Stimulated activated CD4-positive, alpha-beta T cell treated with anti-CD3 and anti-CD28 coated beads, TNF-alpha, amount 100 ng/mL, for 4 hours (primary cell): ENCODE measurements at regions not wholly inside any gene's neighbourhood (a gene's known extent, or its start where the extent isn't known, plus 50 kb on each side); places are given as distances from the start of the nearest gene placed in this dataset.

Experiments
- DNase-seq, 3 experiments: peaks; one replicate each; pipeline ENCODE4 v3.0.0-alpha.2; 2020; ENCODE audit warnings: low read depth in 3 of 3

DNA sequence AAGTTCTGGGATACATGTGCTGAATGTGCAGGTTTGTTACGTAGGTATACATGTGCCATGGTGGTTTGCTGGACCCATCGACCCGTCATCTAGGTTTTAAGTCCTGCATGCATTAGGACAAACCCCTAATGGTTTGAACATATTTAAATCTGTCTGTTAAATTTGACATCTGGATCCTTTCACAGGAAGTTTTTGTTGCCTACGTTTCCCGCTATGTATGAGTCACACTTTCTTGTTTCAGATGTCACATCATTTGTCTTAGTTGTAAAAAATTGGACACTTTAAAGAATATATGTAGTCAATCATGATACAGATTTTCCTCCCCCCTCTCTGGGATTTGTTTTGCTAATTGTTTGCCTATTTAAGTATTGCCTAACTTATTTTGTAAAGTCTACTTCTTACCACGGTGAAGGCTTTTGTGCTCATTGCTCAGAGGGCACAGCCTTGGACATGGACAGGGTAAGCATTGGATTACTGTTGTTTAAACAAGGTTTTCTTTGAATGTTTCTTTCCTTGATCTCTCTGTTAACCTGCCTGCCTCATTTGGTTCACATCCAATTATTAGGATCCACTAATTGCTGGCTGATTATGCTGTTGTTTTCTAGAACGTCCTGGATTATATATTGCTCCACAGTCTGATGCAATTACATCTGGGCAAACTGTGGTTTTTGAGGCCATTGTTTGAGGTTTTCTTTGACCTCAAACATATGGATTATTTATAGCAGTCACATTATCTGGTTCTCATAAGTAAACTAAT lies 1441.4 kb downstream of the AACS start:
- DNase-seq, result no peak

DNA sequence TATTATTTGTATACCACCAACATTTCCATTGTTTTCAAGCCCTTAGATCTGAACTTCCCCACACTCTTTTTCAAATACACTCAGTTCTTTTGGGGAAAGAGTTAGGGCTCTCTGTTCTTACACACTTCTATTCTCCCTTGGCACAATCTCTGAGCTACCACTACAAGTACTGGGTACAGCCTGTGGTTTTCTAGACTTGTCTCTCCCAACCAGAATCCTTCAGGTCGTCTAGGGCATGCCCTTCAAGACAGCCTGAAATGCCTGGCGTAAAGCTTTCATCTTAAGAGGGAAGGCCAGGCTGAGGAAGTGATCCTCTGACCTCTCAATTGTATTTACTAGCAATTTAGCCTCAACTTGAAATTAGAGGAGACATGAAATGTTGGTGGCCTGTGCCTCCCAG lies 1442.0 kb downstream of the AACS start:
- no peak for DNase-seq

- no peak for DNase-seq
These were observed 1444.3 kb downstream of the AACS start for GRCh38 chr12:126509572-126509971.

DNA sequence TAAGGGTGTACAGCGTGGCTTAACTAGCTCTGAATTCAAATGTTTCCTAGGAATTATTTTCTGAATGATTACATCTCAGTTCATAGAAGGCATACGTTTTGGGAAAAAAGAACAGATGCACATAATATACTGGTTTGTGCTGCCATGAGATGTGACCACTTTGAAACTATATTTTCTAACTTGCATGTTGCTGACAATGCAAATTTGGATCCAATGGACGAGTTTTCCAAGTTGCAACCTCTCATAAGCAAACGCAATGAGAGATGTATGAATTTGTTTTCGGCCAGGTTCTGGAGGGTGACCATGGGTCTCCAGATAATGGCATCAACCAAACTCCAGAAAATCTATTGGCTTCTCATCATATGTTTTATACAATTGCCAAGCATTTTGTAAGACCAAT lies 1445.4 kb downstream of the AACS start:
- DNase-seq, result no peak

DNA sequence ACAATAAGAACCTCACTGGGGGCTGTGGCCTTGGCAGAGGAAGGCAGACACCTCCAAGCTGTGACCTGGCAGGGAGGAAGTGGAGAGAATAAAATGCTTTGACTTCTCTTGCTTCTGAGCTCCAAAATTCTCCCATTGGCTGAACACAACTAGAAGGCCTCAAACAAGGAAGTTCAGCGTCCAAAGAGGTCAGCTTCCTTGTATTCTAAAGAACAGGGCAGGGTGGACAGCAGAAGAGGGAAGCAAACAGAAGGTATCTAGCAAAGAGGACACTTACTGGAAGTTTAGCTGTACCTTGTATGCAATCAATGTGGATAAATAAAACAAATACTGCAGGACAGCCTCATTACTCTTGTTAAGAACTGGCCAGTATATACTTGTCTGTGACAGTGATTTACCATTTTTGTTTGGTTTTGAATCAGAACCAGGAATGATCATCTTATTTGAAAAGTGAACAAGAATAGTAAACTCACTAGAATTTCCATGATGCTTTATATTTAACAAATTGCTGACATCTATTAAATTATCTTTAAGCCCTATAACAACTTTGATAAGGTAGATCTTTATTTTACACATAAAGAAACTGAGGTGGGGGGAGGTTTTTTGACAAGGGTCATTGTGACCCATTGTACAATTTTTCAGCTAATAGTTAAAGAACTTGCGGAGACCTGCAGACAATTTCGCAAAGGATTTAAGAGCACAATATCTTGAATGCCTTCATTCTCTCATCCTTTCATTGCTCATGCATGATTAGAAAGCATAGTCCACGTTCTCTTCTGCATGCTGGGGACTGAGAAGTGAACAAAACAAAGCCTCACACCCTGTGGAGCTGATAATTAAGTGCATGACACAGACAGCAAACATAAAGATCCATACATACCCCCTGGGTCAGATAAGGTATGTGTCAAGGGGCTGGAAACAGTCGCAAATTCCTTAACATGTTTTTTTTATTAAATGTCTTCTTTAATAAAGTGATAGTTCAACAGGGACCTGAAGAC lies 1448.0 kb downstream of the AACS start:
- no peak for DNase-seq

- DNase-seq, result no peak
These were observed 1453.5 kb downstream of the AACS start for GRCh38 chr12:126518596-126519200.

GRCh38 chr12:126519833-126520232 lies 1454.6 kb downstream of the AACS start:
- DNase-seq, result no peak

- no peak for DNase-seq
These were observed 1458.7 kb downstream of the AACS start for GRCh38 chr12:126523891-126524290.

- DNase-seq, result no peak
These were observed 1469.3 kb downstream of the AACS start for GRCh38 chr12:126534495-126534894.

DNA sequence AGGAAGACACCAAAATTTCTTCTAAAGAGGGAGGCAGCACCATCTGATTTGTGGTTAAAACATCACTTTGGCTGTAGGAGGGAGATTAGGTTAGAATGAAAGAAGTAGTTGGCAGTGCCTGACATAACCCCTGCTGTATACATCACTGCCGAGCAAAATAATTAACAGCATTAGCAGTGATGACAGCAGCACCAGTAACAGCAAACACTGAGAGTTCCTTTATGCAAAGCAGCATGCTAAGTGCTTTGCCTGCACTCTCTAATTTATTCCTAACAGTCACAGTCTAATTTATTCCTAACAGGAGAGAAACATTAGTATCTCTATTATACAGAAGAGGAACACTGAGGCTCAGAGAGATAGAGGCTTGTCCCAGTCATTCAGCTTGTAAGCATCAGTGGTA lies 1469.7 kb downstream of the AACS start:
- no peak for DNase-seq

GRCh38 chr12:126535971-126536370 lies 1470.7 kb downstream of the AACS start:
- DNase-seq, result no peak

- no peak for DNase-seq
These were observed 1472.8 kb downstream of the AACS start for GRCh38 chr12:126537961-126538530.

GRCh38 chr12:126538888-126539287 lies 1473.7 kb downstream of the AACS start:
- no peak for DNase-seq

- no peak for DNase-seq
These were observed 1480.2 kb downstream of the AACS start for GRCh38 chr12:126545411-126545810.

DNA sequence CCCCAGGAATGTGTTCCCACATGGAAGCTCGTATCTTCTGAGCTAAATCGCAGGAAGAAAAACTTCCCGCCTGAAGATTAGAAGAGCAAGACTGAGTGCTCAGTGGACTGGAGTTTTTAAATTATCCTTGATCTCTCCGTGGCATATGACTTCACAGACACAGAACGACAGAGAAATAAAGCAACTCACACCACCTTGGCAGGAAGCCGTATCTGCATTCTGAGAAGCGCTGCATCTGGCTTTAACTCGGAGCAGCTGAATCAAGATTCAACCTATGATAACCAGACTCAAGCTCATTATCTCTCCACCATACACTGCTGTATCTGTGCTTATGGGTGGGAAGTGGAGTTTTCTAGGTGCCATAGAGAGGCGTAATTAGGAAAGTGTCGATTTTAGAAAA lies 1482.7 kb downstream of the AACS start:
- no peak for DNase-seq

DNA sequence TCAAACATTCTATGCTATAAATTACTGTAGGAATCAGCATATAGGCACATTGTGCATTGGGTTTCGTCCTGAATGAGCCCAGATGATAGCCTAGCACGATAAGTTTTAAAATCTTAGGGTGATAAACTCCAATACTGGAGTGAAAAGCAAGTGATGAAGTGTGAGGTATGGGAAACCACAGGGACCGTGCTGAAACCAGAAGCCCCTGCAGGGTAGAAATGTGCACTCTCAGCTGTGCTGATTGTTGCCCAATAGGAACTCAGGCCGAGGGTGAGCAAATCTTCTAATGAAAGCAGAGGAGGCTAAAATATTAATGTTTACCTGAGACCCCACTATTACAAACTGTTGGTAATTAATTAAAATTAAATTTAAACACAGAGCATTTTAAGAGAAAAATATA lies 1486.6 kb downstream of the AACS start:
- no peak for DNase-seq

- DNase-seq, result no peak
These were observed 1489.4 kb downstream of the AACS start for GRCh38 chr12:126554625-126555024.

DNA sequence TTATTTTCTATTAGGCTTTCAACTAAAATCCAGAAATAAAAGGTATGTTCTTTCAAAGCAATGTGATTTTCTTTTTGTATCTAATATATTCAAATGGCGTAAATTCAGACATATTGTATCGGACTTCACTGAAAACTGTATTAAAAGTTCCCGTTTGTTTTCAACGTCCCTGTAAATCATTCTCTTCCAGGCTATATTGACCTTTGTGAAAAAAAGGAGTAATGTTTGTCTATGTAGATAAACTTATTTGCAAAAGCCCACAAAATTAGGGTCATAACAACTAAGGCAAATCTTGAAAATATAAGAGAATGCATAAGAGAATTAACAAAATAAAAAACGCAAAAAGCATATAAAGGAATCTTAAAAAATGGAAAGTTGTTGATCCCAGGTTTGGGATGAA lies 1492.4 kb downstream of the AACS start:
- DNase-seq, result no peak

DNA sequence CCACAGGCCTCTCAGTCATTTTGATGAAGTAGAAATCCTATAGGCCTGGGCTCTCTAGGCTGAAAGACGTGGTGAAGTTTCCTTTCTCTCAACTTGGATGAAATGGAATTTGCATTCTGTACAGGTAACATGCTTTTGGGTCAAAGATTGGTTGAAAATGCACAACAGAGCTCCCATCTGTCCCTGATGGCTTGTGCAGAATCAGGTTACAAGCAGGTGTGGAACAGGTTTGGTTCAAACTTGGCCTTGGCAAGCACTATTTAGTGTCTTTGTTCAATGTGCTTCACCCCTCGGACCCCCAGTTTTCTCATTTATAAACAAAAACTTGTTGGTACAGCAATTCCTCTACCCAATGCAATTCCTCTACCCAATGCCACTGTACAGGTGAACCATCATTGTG lies 1493.0 kb downstream of the AACS start:
- DNase-seq, result no peak

DNA sequence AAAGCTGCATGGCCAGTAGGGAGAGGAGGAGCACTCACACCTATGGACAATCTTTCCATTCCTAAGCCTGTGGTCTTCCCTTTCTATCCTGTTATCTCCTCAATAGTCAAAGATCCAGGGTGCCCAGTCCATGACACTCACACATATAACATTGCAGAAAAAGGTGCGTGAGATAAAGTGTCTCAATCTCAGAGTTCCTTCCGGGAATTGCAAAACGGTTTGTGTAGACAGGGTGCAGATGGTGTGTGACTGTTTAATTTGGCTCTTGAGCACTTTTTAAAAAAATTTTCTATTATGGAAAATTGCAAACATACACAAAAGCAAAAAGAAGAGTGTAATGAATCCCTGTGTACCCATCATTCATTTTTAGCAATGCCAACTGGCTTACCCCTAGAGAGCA lies 1493.6 kb downstream of the AACS start:
- DNase-seq, result no peak

DNA sequence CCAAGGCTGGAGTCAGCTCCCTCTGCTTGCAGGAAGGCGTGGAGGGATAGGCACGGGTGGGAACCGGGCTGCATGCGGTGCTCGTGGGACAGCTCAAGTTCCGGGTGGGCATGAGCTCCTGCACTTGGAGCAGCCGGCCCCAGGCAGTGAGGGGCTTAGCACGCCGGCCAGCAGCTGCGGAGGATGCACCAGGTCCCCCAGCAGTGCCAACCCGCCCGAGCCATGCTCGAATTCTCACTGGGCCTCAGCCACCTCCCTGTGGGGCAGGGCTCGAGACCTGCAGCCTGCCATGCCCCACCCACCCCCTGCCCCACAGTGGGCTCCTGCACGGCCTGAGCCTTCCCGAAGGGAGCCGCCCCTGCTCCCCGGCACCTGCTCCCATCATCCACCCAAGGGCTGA lies 1501.8 kb downstream of the AACS start:
- DNase-seq, result no peak

GRCh38 chr12:126569706-126570105 lies 1504.5 kb downstream of the AACS start:
- no peak for DNase-seq
